WTC11 (cell line): ENCODE measurements at regions not wholly inside any gene's neighbourhood (a gene's known extent, or its start where the extent isn't known, plus 50 kb on each side); places are given as distances from the start of the nearest gene placed in this dataset.

ENCODE experiments used
- ATAC-seq: fragments of 200-7000 bp; cut with Tn5 transposase; 2 replicates; pipeline ENCODE4 v1.10.0; 2021; ENCODE audit warnings: mild to moderate bottlenecking, moderate library complexity
- CTCF ChIA-PET: fragments of 300-600 bp; sonication (Branson Sonifier 250); formaldehyde crosslinking; loops from one replicate; lab custom pipeline; 2021; ENCODE audit warnings: antibody characterized with exemption; lab: Charles Lee
- POLR2A ChIA-PET: fragments of 350-600 bp; sonication (Branson Sonifier 250); formaldehyde crosslinking; loops from one replicate; lab custom pipeline; 2021; ENCODE audit warnings: antibody characterized with exemption; lab: Charles Lee
- DNase-seq: peaks from one replicate; pipeline ENCODE4 v3.0.0; 2021; ENCODE audit warnings: low spot score
- H3K27ac Mint-ChIP-seq: 2 replicates; pipeline ENCODE4 v1.8.0; 2021; ENCODE audit warnings: mixed read lengths
- H3K27me3 Mint-ChIP-seq: 2 replicates; pipeline ENCODE4 v1.8.0; 2021; ENCODE audit warnings: low read depth, mild to moderate bottlenecking, moderate library complexity, mixed read lengths
- H3K36me3 Mint-ChIP-seq: 2 replicates; pipeline ENCODE4 v1.8.0; 2021; ENCODE audit warnings: mixed read lengths
- H3K4me1 Mint-ChIP-seq: 2 replicates; pipeline ENCODE4 v1.8.0; 2022; ENCODE audit warnings: mixed read lengths
- H3K4me3 Mint-ChIP-seq: 2 replicates; pipeline ENCODE4 v1.8.0; 2021; ENCODE audit warnings: mild to moderate bottlenecking, moderate library complexity, mixed read lengths
- H3K9me3 Mint-ChIP-seq: 2 replicates; pipeline ENCODE4 v1.8.0; 2021; ENCODE audit warnings: mixed read lengths
- ETV6 ChIP-seq: sonication (generic); formaldehyde crosslinking; IDR thresholded peaks from 2 replicates; pipeline ENCODE4 v1.8.1; 2022; ENCODE audit warnings: mild to moderate bottlenecking, missing genetic modification reagents
- FOXK1 ChIP-seq: sonication (generic); formaldehyde crosslinking; IDR thresholded peaks from 2 replicates; pipeline ENCODE4 v1.8.0; 2022; ENCODE audit warnings: mild to moderate bottlenecking, moderate library complexity, missing genetic modification reagents
- GTF2I ChIP-seq: fragments of 250-450 bp; sonication (Bioruptor Pico); conservative IDR thresholded peaks from 2 replicates; pipeline ENCODE4 v1.4.0; 2021; ENCODE audit warnings: mild to moderate bottlenecking
- HMGA2 ChIP-seq: fragments of 250-450 bp; sonication (Bioruptor Pico); IDR thresholded peaks from 2 replicates; pipeline ENCODE4 v1.4.0; 2021; ENCODE audit warnings: mild to moderate bottlenecking, moderate library complexity
- NFYB ChIP-seq: sonication (generic); formaldehyde crosslinking; conservative IDR thresholded peaks from 2 replicates; pipeline ENCODE4 v1.8.0; 2022; ENCODE audit warnings: low read depth, missing genetic modification reagents
- SMAD3 ChIP-seq: sonication (generic); formaldehyde crosslinking; IDR thresholded peaks from 2 replicates; pipeline ENCODE4 v1.8.0; 2022; ENCODE audit warnings: missing genetic modification reagents, mild to moderate bottlenecking, borderline replicate concordance
- SMAD4 ChIP-seq: sonication (generic); formaldehyde crosslinking; IDR thresholded peaks from 2 replicates; pipeline ENCODE4 v1.8.0; 2022; ENCODE audit warnings: mild to moderate bottlenecking, missing genetic modification reagents
- TP53 ChIP-seq: sonication (generic); formaldehyde crosslinking; IDR thresholded peaks from 2 replicates; pipeline ENCODE4 v1.8.1; 2023; ENCODE audit warnings: mild to moderate bottlenecking, missing genetic modification reagents
- ZNF121 ChIP-seq: sonication (generic); formaldehyde crosslinking; IDR thresholded peaks from 2 replicates; pipeline ENCODE4 v1.8.0; 2023; ENCODE audit warnings: missing genetic modification reagents
- ZNF396 ChIP-seq: fragments of 250-450 bp; sonication (Bioruptor Pico); IDR thresholded peaks from 2 replicates; pipeline ENCODE4 v1.8.0; 2021; ENCODE audit warnings: mild to moderate bottlenecking, moderate library complexity, borderline replicate concordance
- TF ChIP-seq, protein P1 (sequence below): sonication (generic); formaldehyde crosslinking; IDR thresholded peaks from 2 replicates; pipeline ENCODE4 v1.8.0; 2022; ENCODE audit warnings: mild to moderate bottlenecking, missing genetic modification reagents
- TF ChIP-seq, protein P2 (sequence below): sonication (generic); formaldehyde crosslinking; IDR thresholded peaks from 2 replicates; pipeline ENCODE4 v1.8.1; 2023; ENCODE audit warnings: mild to moderate bottlenecking, missing genetic modification reagents
- TF ChIP-seq, protein P3 (sequence below): sonication (generic); formaldehyde crosslinking; IDR thresholded peaks from 2 replicates; pipeline ENCODE4 v1.8.1; 2023; ENCODE audit warnings: mild to moderate bottlenecking, missing genetic modification reagents, moderate library complexity
- TF ChIP-seq, protein P4 (sequence below): sonication (generic); formaldehyde crosslinking; IDR thresholded peaks from 2 replicates; pipeline ENCODE4 v1.8.1; 2022; ENCODE audit warnings: mild to moderate bottlenecking, moderate library complexity, missing genetic modification reagents
- TF ChIP-seq, protein P5 (sequence below): sonication (generic); formaldehyde crosslinking; IDR thresholded peaks from 2 replicates; pipeline ENCODE4 v1.8.1; 2022; ENCODE audit warnings: low read depth, missing genetic modification reagents, borderline replicate concordance
- TF ChIP-seq, protein P6 (sequence below): fragments of 250-450 bp; sonication (Bioruptor Pico); IDR thresholded peaks from 2 replicates; pipeline ENCODE4 v1.9.0; 2021; ENCODE audit warnings: mild to moderate bottlenecking
- TF ChIP-seq, protein P7 (sequence below): sonication (generic); formaldehyde crosslinking; IDR thresholded peaks from 2 replicates; pipeline ENCODE4 v1.8.0; 2023; ENCODE audit warnings: missing genetic modification reagents
- TF ChIP-seq, protein P8 (sequence below): sonication (generic); formaldehyde crosslinking; IDR thresholded peaks from 2 replicates; pipeline ENCODE4 v1.8.0; 2022; ENCODE audit warnings: missing genetic modification reagents

DNA sequence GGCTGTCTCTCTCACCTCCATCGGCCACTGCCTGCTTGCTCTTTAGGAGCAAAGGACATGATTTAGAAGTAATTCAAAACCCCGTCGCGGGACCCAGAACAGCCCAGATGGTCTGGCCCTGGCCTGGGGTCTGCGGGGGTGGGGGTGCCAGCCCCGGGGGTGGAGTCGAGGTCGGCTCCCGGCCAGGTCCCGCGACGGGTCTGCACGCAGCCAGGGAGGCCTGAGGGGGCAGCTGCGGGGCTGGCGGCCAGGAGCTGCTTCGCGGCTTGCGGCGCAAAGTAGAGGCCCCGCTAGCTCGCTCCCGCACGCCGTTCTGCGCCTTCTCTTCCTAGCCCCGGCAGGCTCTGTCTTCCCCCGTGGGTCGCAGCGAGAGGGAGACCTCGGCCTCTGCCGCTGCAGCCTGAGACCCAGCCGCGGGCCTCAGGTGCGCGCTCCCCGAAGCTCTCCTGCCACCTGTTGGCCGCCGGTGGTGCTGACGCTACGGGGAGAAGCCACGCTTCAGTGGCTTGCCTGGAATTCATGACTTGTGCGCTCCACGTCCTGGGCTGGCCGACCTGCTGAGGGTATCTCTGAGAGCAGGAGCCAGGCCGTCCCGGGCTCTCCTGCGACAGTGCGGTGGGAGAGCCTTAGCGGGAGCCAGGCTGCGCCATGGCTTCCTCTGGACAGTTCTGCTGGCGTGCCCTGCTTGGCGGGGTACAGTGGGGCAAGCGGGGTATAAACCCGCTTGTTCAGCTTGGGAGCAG is 157.2 kb upstream of the PITX1 start (continued):
- TF ChIP-seq, protein P1, sequence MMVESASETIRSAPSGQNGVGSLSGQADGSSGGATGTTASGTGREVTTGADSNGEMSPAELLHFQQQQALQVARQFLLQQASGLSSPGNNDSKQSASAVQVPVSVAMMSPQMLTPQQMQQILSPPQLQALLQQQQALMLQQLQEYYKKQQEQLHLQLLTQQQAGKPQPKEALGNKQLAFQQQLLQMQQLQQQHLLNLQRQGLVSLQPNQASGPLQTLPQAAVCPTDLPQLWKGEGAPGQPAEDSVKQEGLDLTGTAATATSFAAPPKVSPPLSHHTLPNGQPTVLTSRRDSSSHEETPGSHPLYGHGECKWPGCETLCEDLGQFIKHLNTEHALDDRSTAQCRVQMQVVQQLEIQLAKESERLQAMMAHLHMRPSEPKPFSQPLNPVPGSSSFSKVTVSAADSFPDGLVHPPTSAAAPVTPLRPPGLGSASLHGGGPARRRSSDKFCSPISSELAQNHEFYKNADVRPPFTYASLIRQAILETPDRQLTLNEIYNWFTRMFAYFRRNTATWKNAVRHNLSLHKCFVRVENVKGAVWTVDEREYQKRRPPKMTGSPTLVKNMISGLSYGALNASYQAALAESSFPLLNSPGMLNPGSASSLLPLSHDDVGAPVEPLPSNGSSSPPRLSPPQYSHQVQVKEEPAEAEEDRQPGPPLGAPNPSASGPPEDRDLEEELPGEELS (CRISPR knock-in tag): 0 out of 2 replicates have a peak, but pooled peaks have one; percentile 41
- TF ChIP-seq SMAD4 (CRISPR knock-in tag) (no peak), GTF2I (CRISPR knock-in tag) (no peak), SMAD3 (CRISPR knock-in tag) (no peak), HMGA2 (CRISPR knock-in tag) (no peak)
- TF ChIP-seq, protein P2, sequence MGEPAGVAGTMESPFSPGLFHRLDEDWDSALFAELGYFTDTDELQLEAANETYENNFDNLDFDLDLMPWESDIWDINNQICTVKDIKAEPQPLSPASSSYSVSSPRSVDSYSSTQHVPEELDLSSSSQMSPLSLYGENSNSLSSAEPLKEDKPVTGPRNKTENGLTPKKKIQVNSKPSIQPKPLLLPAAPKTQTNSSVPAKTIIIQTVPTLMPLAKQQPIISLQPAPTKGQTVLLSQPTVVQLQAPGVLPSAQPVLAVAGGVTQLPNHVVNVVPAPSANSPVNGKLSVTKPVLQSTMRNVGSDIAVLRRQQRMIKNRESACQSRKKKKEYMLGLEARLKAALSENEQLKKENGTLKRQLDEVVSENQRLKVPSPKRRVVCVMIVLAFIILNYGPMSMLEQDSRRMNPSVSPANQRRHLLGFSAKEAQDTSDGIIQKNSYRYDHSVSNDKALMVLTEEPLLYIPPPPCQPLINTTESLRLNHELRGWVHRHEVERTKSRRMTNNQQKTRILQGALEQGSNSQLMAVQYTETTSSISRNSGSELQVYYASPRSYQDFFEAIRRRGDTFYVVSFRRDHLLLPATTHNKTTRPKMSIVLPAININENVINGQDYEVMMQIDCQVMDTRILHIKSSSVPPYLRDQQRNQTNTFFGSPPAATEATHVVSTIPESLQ (CRISPR knock-in tag): no peak
- TF ChIP-seq, protein P3, sequence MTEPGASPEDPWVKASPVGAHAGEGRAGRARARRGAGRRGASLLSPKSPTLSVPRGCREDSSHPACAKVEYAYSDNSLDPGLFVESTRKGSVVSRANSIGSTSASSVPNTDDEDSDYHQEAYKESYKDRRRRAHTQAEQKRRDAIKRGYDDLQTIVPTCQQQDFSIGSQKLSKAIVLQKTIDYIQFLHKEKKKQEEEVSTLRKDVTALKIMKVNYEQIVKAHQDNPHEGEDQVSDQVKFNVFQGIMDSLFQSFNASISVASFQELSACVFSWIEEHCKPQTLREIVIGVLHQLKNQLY (CRISPR knock-in tag): no peak
- TF ChIP-seq, protein P4, sequence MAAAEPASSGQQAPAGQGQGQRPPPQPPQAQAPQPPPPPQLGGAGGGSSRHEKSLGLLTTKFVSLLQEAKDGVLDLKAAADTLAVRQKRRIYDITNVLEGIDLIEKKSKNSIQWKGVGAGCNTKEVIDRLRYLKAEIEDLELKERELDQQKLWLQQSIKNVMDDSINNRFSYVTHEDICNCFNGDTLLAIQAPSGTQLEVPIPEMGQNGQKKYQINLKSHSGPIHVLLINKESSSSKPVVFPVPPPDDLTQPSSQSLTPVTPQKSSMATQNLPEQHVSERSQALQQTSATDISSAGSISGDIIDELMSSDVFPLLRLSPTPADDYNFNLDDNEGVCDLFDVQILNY (CRISPR knock-in tag): no peak
- TF ChIP-seq, protein P5, sequence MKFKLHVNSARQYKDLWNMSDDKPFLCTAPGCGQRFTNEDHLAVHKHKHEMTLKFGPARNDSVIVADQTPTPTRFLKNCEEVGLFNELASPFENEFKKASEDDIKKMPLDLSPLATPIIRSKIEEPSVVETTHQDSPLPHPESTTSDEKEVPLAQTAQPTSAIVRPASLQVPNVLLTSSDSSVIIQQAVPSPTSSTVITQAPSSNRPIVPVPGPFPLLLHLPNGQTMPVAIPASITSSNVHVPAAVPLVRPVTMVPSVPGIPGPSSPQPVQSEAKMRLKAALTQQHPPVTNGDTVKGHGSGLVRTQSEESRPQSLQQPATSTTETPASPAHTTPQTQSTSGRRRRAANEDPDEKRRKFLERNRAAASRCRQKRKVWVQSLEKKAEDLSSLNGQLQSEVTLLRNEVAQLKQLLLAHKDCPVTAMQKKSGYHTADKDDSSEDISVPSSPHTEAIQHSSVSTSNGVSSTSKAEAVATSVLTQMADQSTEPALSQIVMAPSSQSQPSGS (CRISPR knock-in tag): no peak

DNA sequence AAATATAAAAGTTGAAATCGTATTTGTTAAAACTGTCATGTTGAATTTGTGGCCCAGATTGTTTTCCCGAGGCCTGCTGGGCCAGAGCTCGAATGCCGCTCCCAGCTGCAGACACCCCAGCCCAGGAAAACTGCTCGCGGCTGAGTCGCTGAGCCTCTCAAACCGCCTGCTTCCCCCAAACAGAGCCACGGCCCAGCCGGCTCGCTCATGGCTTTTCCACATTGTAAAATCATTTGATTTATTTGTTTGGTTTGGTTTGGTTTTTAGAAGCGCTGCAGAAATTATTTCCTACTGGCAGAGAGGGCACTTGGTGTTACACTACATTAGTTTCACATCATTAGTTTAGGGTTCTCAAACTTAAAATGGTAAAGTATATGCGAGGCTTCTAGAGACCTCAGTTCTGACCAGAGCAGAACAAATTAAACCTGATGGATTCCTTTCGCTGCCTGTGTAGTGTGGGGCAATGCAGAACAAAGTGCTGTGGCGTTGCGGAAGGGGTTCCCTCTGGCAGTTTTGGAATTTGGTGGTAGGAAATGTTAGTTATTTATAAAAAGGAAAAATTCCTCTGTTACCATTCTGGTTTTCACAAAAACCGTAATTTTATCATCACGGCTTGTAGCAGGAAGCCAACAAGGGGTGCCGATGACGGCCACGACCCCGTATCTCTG is 156.5 kb upstream of the PITX1 start:
- Mint-ChIP-seq H3K9me3 (no peaks in the 10 kb centered on the region), H3K4me3 (peak overlapping the region; percentile 59), H3K4me1 (peaks cover 13% of the 10 kb centered on the region), H3K27me3 (peaks cover 49% of the 10 kb centered on the region), H3K27ac (no peak overlapping the region), H3K36me3 (no peaks in the 10 kb centered on the region)
- DNase-seq: peak; percentile 35
- ChIA-PET POLR2A (interaction anchor here (0.6 kb wide), 1 partner anchor 453 kb away, joined by 3 read pairs; no protein-coding TSS in a partner anchor), CTCF (interaction anchor here (0.7 to 2.8 kb wide), 37 partner anchors 10 to 286 kb away, joined by 3 to 36 read pairs (median 4); partner anchors contain the start of gene PCBD2)
- no peak for ATAC-seq
- TF ChIP-seq ETV6 (CRISPR knock-in tag) (no peak), ZNF396 (CRISPR knock-in tag) (no peak), TP53 (no peak), NFYB (no peak), FOXK1 (CRISPR knock-in tag) (no peak), ZNF121 (no peak), GTF2I (CRISPR knock-in tag) (no peak)
- TF ChIP-seq, protein P6, sequence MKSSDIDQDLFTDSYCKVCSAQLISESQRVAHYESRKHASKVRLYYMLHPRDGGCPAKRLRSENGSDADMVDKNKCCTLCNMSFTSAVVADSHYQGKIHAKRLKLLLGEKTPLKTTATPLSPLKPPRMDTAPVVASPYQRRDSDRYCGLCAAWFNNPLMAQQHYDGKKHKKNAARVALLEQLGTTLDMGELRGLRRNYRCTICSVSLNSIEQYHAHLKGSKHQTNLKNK (CRISPR knock-in tag): no peak
- TF ChIP-seq, protein P7, sequence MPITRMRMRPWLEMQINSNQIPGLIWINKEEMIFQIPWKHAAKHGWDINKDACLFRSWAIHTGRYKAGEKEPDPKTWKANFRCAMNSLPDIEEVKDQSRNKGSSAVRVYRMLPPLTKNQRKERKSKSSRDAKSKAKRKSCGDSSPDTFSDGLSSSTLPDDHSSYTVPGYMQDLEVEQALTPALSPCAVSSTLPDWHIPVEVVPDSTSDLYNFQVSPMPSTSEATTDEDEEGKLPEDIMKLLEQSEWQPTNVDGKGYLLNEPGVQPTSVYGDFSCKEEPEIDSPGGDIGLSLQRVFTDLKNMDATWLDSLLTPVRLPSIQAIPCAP (CRISPR knock-in tag): no peak
- TF ChIP-seq, protein P8, sequence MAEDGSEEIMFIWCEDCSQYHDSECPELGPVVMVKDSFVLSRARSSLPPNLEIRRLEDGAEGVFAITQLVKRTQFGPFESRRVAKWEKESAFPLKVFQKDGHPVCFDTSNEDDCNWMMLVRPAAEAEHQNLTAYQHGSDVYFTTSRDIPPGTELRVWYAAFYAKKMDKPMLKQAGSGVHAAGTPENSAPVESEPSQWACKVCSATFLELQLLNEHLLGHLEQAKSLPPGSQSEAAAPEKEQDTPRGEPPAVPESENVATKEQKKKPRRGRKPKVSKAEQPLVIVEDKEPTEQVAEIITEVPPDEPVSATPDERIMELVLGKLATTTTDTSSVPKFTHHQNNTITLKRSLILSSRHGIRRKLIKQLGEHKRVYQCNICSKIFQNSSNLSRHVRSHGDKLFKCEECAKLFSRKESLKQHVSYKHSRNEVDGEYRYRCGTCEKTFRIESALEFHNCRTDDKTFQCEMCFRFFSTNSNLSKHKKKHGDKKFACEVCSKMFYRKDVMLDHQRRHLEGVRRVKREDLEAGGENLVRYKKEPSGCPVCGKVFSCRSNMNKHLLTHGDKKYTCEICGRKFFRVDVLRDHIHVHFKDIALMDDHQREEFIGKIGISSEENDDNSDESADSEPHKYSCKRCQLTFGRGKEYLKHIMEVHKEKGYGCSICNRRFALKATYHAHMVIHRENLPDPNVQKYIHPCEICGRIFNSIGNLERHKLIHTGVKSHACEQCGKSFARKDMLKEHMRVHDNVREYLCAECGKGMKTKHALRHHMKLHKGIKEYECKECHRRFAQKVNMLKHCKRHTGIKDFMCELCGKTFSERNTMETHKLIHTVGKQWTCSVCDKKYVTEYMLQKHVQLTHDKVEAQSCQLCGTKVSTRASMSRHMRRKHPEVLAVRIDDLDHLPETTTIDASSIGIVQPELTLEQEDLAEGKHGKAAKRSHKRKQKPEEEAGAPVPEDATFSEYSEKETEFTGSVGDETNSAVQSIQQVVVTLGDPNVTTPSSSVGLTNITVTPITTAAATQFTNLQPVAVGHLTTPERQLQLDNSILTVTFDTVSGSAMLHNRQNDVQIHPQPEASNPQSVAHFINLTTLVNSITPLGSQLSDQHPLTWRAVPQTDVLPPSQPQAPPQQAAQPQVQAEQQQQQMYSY (CRISPR knock-in tag): no peak
- TF ChIP-seq, protein P1 (CRISPR knock-in tag): no peak
